ENCODE measurements at regions not wholly inside any gene's neighbourhood (a gene's known extent, or its start where the extent isn't known, plus 50 kb on each side); places are given as distances from the start of the nearest gene placed in this dataset.

- ChIA-PET CTCF (no interaction called here), POLR2A (ENCODE audit: unreplicated experiment) (no interaction called here)
- no peak overlapping the region for H3K4ac ChIP-seq (ENCODE audit: low read depth, low read length)
- dilution Hi-C loops (cut with HindIII; ENCODE audit: low sequenced_read_pairs, unreplicated experiment): no loop called here
- H3K9ac ChIP-seq (ENCODE audit: low read depth, low read length): no peak overlapping the region
- H3K36me3 ChIP-seq (ENCODE audit: control insufficient read depth, insufficient read depth, low read length): no peaks in the 10 kb centered on the region
- no peak overlapping the region for H3K4me3 ChIP-seq (ENCODE audit: insufficient read depth, low read depth, low read length)
- H3K18ac ChIP-seq (ENCODE audit: low read depth, low read length): no peak overlapping the region
- H2BK120ac ChIP-seq (ENCODE audit: low read depth, low read length): no peak overlapping the region
- H3K4me1 ChIP-seq (ENCODE audit: control insufficient read depth, insufficient read depth, low read length): no peaks in the 10 kb centered on the region
- no peak overlapping the region for H2AK9ac ChIP-seq (replicated peaks; ENCODE audit: low read depth, low read length, poor library complexity)
- no peaks in the 10 kb centered on the region for H3K79me1 ChIP-seq (ENCODE audit: low read depth in 1 of 2, low read length in 2 of 2)
- H2AK5ac ChIP-seq (ENCODE audit: low read depth, low read length): no peak overlapping the region
- H2BK5ac ChIP-seq (ENCODE audit: low read depth, low read length, poor library complexity, severe bottlenecking): no peak overlapping the region
- BruUV-seq (replicated peaks): no TSS peak
- no peak for ATAC-seq (ENCODE audit: low read depth)
- H3K23ac ChIP-seq (ENCODE audit: low read depth, low read length): no peak overlapping the region
- TF ChIP-seq MXI1 (IDR thresholded peaks at IDR 0.05; ENCODE audit: borderline replicate concordance, low read depth, low read length) (no peak), CTCF (conservative IDR thresholded peaks at IDR 0.05; ENCODE audit: low read depth, low read length) (no peak), CEBPB (IDR thresholded peaks at IDR 0.05; ENCODE audit: low read depth, low read length) (no peak), RAD21 (IDR thresholded peaks at IDR 0.05; ENCODE audit: low read length) (no peak)
- intact Hi-C loops (cut with micrococcal nuclease): no loop called here
- H4K8ac ChIP-seq (ENCODE audit: low read depth in 2 of 2, low read length in 2 of 2): no peak overlapping the region
- no peak overlapping the region for H3K14ac ChIP-seq (replicated peaks; ENCODE audit: low read depth, low read length)
- H3K27me3 ChIP-seq (ENCODE audit: control insufficient read depth, insufficient read depth, low read length): no peaks in the 10 kb centered on the region
- no peak overlapping the region for H3K4me2 ChIP-seq (ENCODE audit: low read depth, low read length)
- no CpG with 5 or more reads among the region's 5 CpGs for WGBS, 2 experiments (ENCODE audit: extremely low coverage in 2 of 2, insufficient read length in 1 of 2)
- H4K5ac ChIP-seq (ENCODE audit: low read depth, low read length): no peak overlapping the region
- in situ Hi-C loops (cut with MboI; ENCODE audit: low sequenced_read_pairs): no loop called here
- H2AFZ ChIP-seq (replicated peaks; ENCODE audit: low read length, poor library complexity): no peak overlapping the region
- no peak overlapping the region for H2BK15ac ChIP-seq (ENCODE audit: low read depth, low read length)
- H3K56ac ChIP-seq (ENCODE audit: extremely low read depth, insufficient read depth, low read length): no peak overlapping the region
- no peak overlapping the region for H2BK20ac ChIP-seq (ENCODE audit: low read depth, low read length)
- H4K20me1 ChIP-seq (ENCODE audit: insufficient read depth, low read length): no peaks in the 10 kb centered on the region
- peaks cover 13% of the 10 kb centered on the region for H3K9me3 ChIP-seq (ENCODE audit: control insufficient read depth, insufficient read depth, low read length)
- no peak overlapping the region for H3K27ac ChIP-seq (ENCODE audit: insufficient read depth, low read length)
- no peak overlapping the region for H4K91ac ChIP-seq (ENCODE audit: insufficient read depth, low read depth, low read length)
- no peaks in the 10 kb centered on the region for H3K9me1 ChIP-seq (ENCODE audit: insufficient read depth, low read length)
- DNase-seq: no peak
Observed at GRCh38 chr10:2236876-2237275, 499.6 kb upstream of the ADARB2 start.
